Keratinocyte (primary cell): ENCODE measurements at regions not wholly inside any gene's neighbourhood (a gene's known extent, or its start where the extent isn't known, plus 50 kb on each side); places are given as distances from the start of the nearest gene placed in this dataset.

Experiments used
- DNase-seq: peaks from one replicate; pipeline ENCODE4 v3.0.0-alpha.2; 2011; ENCODE audit warnings: low read depth, missing footprints, low spot score
- FAIRE-seq: peaks from 2 replicates; lab custom pipeline; 2011; peaks lifted over from hg19 to GRCh38; lab: Jason Lieb, UNC
- H2AFZ ChIP-seq: 2 replicates; pipeline ENCODE4 v1.6.0; 2012; ENCODE audit warnings: low read length, control low read depth, inconsistent platforms; ENCODE audit not compliant: control insufficient read depth
- H3K27ac ChIP-seq: 2 replicates; pipeline ENCODE4 v1.5.1; 2011; ENCODE audit warnings: low read length; ENCODE audit not compliant: control insufficient read depth, insufficient read depth
- H3K27me3 ChIP-seq: 3 replicates; pipeline ENCODE4 v1.6.0; 2011; ENCODE audit warnings: low read length; ENCODE audit not compliant: control insufficient read depth, insufficient read depth; ENCODE audit errors: extremely low read depth
- H3K36me3 ChIP-seq, 2 experiments: 2 replicates in 1 of 2; 3 replicates in 1 of 2; pipeline ENCODE4 v1.5.1; 2011; ENCODE audit warnings: low read length in 2 of 2, mild to moderate bottlenecking in 1 of 2; ENCODE audit not compliant: control insufficient read depth in 2 of 2, insufficient read depth in 2 of 2; ENCODE audit errors: extremely low read depth in 1 of 2
- H3K4me1 ChIP-seq: 3 replicates; pipeline ENCODE4 v1.5.1; 2011; ENCODE audit warnings: low read length; ENCODE audit not compliant: control insufficient read depth, insufficient read depth; ENCODE audit errors: extremely low read depth
- H3K4me2 ChIP-seq: 3 replicates; pipeline ENCODE4 v1.6.0; 2011; ENCODE audit warnings: low read depth, low read length; ENCODE audit not compliant: control insufficient read depth, insufficient read depth; ENCODE audit errors: extremely low read depth
- H3K4me3 ChIP-seq, 3 experiments: fragments of 200-600 bp in 1 of 3; sonication (generic) in 1 of 3; 2 replicates in 2 of 3; 3 replicates in 1 of 3; pipeline ENCODE4 v1.5.1; 2011 to 2016; ENCODE audit warnings: low read length in 3 of 3, mild to moderate bottlenecking in 3 of 3, control low read depth in 2 of 3, inconsistent platforms in 1 of 3, low read depth in 1 of 3, mixed read lengths in 1 of 3, mixed run types in 1 of 3, moderate library complexity in 1 of 3; ENCODE audit not compliant: control insufficient read depth in 2 of 3, insufficient read depth in 2 of 3; ENCODE audit errors: extremely low read depth in 1 of 3
- H3K79me2 ChIP-seq: 2 replicates; pipeline ENCODE4 v1.6.0; 2012; ENCODE audit warnings: low read length; ENCODE audit not compliant: control insufficient read depth, insufficient read depth
- H3K9ac ChIP-seq: 3 replicates; pipeline ENCODE4 v1.6.0; 2011; ENCODE audit warnings: low read length; ENCODE audit not compliant: control insufficient read depth, insufficient read depth; ENCODE audit errors: extremely low read depth
- H3K9me1 ChIP-seq: 3 replicates; pipeline ENCODE4 v1.6.0; 2011; ENCODE audit warnings: low read length; ENCODE audit not compliant: control insufficient read depth, insufficient read depth; ENCODE audit errors: extremely low read depth
- H3K9me3 ChIP-seq: 2 replicates; pipeline ENCODE4 v1.5.1; 2012; ENCODE audit warnings: low read depth, low read length; ENCODE audit not compliant: control insufficient read depth
- H4K20me1 ChIP-seq: 3 replicates; pipeline ENCODE4 v1.6.0; 2011; ENCODE audit warnings: low read length; ENCODE audit not compliant: control insufficient read depth, insufficient read depth; ENCODE audit errors: extremely low read depth
- CTCF ChIP-seq, 3 experiments: IDR thresholded peaks in 1 of 3; conservative IDR thresholded peaks in 1 of 3; optimal IDR thresholded peaks in 1 of 3; 2 replicates in 2 of 3; 3 replicates in 1 of 3; pipeline versions ENCODE3 to v1.5.1; 2011; ENCODE audit warnings: low read length in 3 of 3, mild to moderate bottlenecking in 3 of 3, moderate library complexity in 2 of 3, control low read depth in 1 of 3, inconsistent platforms in 1 of 3; ENCODE audit not compliant: insufficient read depth in 2 of 3; ENCODE audit errors: extremely low read depth in 1 of 3
- EZH2 ChIP-seq: IDR thresholded peaks from one replicate; pipeline ENCODE4 v1.6.1; 2012; ENCODE audit warnings: inconsistent platforms, mild to moderate bottlenecking, low read length, moderate library complexity
- dilution Hi-C: fragments of 300-500 bp; cut with MboI; formaldehyde crosslinking; loops from one replicate; pipeline ENCODE4 v1.7.0; 2020; ENCODE audit warnings: low sequenced_read_pairs; ENCODE audit not compliant: extremely low pct_ligation_motif_present

- Histone ChIP-seq H3K4me1 (no peaks in the 10 kb centered on the region), H3K4me2 (no peak overlapping the region), H3K9me1 (no peaks in the 10 kb centered on the region), H4K20me1 (no peaks in the 10 kb centered on the region), H3K36me3 (no peaks in the 10 kb centered on the region), H3K27me3 (no peaks in the 10 kb centered on the region), H3K79me2 (no peaks in the 10 kb centered on the region), H3K9ac (no peak overlapping the region), H3K4me3 (no peak overlapping the region), H2AFZ (no peak overlapping the region), H3K9me3 (peaks cover 4% of the 10 kb centered on the region), H3K27ac (no peak overlapping the region)
- no peak for DNase-seq
- dilution Hi-C loops = no loop called here
- TF ChIP-seq CTCF (optimal IDR thresholded peaks at IDR 0.05 in 1 of 3, IDR thresholded peaks at IDR 0.05 in 1 of 3, conservative IDR thresholded peaks at IDR 0.05 in 1 of 3; ENCODE audit: extremely low read depth in 1 of 3, insufficient read depth in 2 of 3, low read length in 3 of 3) (no peak), EZH2 (no peak)
- no peak for FAIRE-seq
Observed at GRCh38 chr20:43305749-43306148, 116.0 kb upstream of the PTPRT start.

- Histone ChIP-seq H4K20me1 (no peaks in the 10 kb centered on the region), H3K4me1 (no peaks in the 10 kb centered on the region), H3K36me3 (no peaks in the 10 kb centered on the region), H3K4me3 (no peak overlapping the region), H3K27ac (no peak overlapping the region), H3K79me2 (no peaks in the 10 kb centered on the region), H3K4me2 (no peak overlapping the region), H3K9me1 (no peaks in the 10 kb centered on the region), H3K27me3 (no peaks in the 10 kb centered on the region), H3K9me3 (peaks cover 4% of the 10 kb centered on the region), H2AFZ (no peak overlapping the region), H3K9ac (no peak overlapping the region)
- dilution Hi-C loops = no loop called here
- DNase-seq = no peak
- TF ChIP-seq CTCF (optimal IDR thresholded peaks at IDR 0.05 in 1 of 3, IDR thresholded peaks at IDR 0.05 in 1 of 3, conservative IDR thresholded peaks at IDR 0.05 in 1 of 3; ENCODE audit: extremely low read depth in 1 of 3, insufficient read depth in 2 of 3, low read length in 3 of 3) (no peak), EZH2 (no peak)
- no peak for FAIRE-seq
Observed at GRCh38 chr20:43304598-43304997, 114.9 kb upstream of the PTPRT start.
